Muscle of leg (tissue), 3 donors: ENCODE measurements at regions not wholly inside any gene's neighbourhood (a gene's known extent, or its start where the extent isn't known, plus 50 kb on each side); places are given as distances from the start of the nearest gene placed in this dataset.
A peak's percentile ranks its signal among the peaks of the same experiment; 100 is the strongest.

ENCODE experiments used
- DNase-seq: peaks from one replicate; pipeline ENCODE4 v3.0.0; 2013
- H3K27ac ChIP-seq: one replicate; pipeline ENCODE4 v1.5.1; 2013; ENCODE audit warnings: mild to moderate bottlenecking, low read length, control low read depth
- H3K27me3 ChIP-seq: one replicate; pipeline ENCODE4 v1.6.1; 2013; ENCODE audit warnings: low read length; ENCODE audit not compliant: control insufficient read depth, insufficient read depth
- H3K36me3 ChIP-seq: one replicate; pipeline ENCODE4 v1.6.1; 2013; ENCODE audit warnings: low read length; ENCODE audit not compliant: control insufficient read depth, insufficient read depth
- H3K4me1 ChIP-seq: one replicate; pipeline ENCODE4 v1.6.1; 2013; ENCODE audit warnings: low read length; ENCODE audit not compliant: control insufficient read depth, insufficient read depth
- H3K4me3 ChIP-seq: one replicate; pipeline ENCODE4 v1.5.1; 2013; ENCODE audit warnings: low read length, control low read depth
- H3K9me3 ChIP-seq: replicated peaks from 2 replicates; pipeline ENCODE4 v1.6.1; 2013; ENCODE audit warnings: low read depth, low read length; ENCODE audit not compliant: control insufficient read depth
- WGBS: methylation state at CpG from one replicate; pipeline ENCODE4 v1.1.5; 2013; ENCODE audit warnings: missing lambda C conversion rate; ENCODE audit not compliant: insufficient coverage; 5-methylcytosine and 5-hydroxymethylcytosine counted together

DNA sequence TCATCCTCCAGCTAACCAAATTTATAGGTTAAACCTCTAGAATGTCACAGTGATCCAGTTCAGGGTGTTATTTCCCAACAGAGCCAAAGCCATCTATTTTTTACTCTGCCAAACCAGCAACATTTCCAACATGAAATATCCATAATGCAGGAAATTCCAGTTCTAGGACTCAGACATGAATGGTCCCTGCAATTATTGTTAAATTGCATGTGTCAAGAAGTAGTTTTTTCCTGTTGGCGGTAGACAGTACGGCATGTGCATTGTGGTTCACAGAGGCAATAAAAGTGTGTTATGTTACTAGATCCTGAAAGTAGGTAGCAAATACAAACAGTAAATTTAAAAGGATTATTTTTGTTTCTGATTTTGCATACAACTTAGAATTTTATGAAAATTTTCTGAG, 215.7 kb upstream of the THBS1 start:
- DNase-seq = no peak
- Histone ChIP-seq H3K27ac (no peak overlapping the region), H3K4me1 (peaks cover 6% of the 10 kb centered on the region), H3K36me3 (no peaks in the 10 kb centered on the region), H3K4me3 (no peak overlapping the region), H3K9me3 (peaks cover 6% of the 10 kb centered on the region), H3K27me3 (no peaks in the 10 kb centered on the region)
- WGBS = 83% methylated on average over 2 of the region's 2 CpGs

DNA sequence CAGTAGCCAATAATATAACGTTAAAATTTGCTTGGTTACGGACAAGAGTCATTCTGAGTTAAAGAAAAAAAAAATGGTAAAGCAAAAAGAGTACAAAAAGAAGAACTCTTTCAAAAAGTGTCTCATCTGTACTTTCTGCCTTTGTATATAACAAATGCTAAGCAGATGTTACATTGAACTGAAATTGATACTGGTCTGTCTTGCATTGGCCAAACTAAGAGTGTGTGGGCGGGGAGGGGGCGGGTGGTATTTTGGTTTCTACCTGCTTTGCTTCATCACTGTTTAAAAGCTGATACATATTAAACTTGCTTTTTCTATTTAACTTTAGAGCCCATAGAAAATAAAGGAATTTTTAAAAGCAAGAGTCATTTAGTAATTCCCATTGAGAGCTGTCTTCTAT, 215.0 kb upstream of the THBS1 start:
- Histone ChIP-seq H3K27me3 (no peaks in the 10 kb centered on the region), H3K4me1 (peaks cover 6% of the 10 kb centered on the region), H3K27ac (no peak overlapping the region), H3K9me3 (peaks cover 6% of the 10 kb centered on the region), H3K36me3 (no peaks in the 10 kb centered on the region), H3K4me3 (no peak overlapping the region)
- no peak for DNase-seq
- no CpG with 5 or more reads among the region's 4 CpGs for WGBS

- no peak for DNase-seq
- no CpG with 5 or more reads among the region's 1 CpG for WGBS
- Histone ChIP-seq H3K4me3 (no peak overlapping the region), H3K27ac (no peak overlapping the region), H3K4me1 (peaks cover 5% of the 10 kb centered on the region), H3K36me3 (no peaks in the 10 kb centered on the region), H3K27me3 (no peaks in the 10 kb centered on the region), H3K9me3 (peaks cover 13% of the 10 kb centered on the region)
These were observed 213.3 kb upstream of the THBS1 start for GRCh38 chr15:39367596-39367995.

DNA sequence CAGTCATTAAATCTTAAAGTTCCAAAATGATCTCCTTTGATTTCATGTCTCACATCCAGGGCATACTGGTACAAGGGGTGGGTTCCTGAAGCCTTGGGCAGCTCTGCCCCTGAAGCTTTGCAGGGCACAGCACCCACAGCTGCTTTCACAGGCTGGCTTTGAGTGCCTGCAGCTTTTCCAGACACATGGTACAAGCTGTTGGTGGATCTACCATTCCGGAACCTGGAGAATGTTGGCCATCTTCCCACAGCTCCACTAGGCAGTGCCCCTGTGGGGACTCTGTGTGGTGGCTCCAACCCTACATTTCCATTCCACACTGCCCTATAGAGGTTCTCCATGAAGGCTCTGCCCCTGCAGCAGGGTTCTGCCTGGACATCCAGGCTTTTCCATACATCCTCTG, 211.1 kb upstream of the THBS1 start:
- H3K27ac ChIP-seq = no peak overlapping the region
- H3K4me1 ChIP-seq = no peaks in the 10 kb centered on the region
- no peak for DNase-seq
- no peaks in the 10 kb centered on the region for H3K36me3 ChIP-seq
- H3K4me3 ChIP-seq = no peak overlapping the region
- 83% methylated on average over 1 of the region's 1 CpG for WGBS
- H3K27me3 ChIP-seq = no peaks in the 10 kb centered on the region
- H3K9me3 ChIP-seq = peaks cover 13% of the 10 kb centered on the region

GRCh38 chr15:39376371-39376909, 204.4 kb upstream of the THBS1 start:
- no peak overlapping the region for H3K4me3 ChIP-seq
- no peaks in the 10 kb centered on the region for H3K27me3 ChIP-seq
- H3K9me3 ChIP-seq = peaks cover 4% of the 10 kb centered on the region
- H3K36me3 ChIP-seq = no peaks in the 10 kb centered on the region
- no peaks in the 10 kb centered on the region for H3K4me1 ChIP-seq
- H3K27ac ChIP-seq = no peak overlapping the region
- DNase-seq = no peak
- WGBS = no CpG with 5 or more reads among the region's 1 CpG

GRCh38 chr15:39381517-39381916, 199.4 kb upstream of the THBS1 start:
- no peaks in the 10 kb centered on the region for H3K9me3 ChIP-seq
- DNase-seq = no peak
- WGBS = no CpG with 5 or more reads among the region's 1 CpG
- no peak overlapping the region for H3K4me3 ChIP-seq
- H3K27me3 ChIP-seq = no peaks in the 10 kb centered on the region
- no peaks in the 10 kb centered on the region for H3K4me1 ChIP-seq
- H3K36me3 ChIP-seq = no peaks in the 10 kb centered on the region
- H3K27ac ChIP-seq = no peak overlapping the region

DNA sequence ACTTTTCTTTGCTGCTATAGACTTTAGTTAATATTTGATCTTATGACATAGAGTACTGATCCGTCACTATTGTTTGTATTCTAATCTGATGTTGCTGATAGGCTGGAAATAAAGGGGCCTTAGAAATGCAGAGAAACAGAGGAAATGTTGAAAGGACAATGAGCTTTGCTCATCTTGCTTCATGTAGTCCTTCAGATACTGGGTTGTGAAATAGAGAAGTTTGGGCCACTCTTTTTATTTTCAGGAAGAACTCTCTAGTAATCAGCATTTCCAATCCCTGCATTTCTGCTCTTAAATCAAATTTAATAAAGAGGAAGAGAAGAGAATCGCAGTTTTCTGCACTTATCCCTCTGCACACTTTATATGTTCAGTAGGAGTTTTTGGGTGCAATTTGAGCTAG, 192.8 kb upstream of the THBS1 start:
- DNase-seq = peak; percentile 36
- 86% methylated on average over 1 of the region's 2 CpGs for WGBS
- H3K27ac ChIP-seq = no peak overlapping the region

DNA sequence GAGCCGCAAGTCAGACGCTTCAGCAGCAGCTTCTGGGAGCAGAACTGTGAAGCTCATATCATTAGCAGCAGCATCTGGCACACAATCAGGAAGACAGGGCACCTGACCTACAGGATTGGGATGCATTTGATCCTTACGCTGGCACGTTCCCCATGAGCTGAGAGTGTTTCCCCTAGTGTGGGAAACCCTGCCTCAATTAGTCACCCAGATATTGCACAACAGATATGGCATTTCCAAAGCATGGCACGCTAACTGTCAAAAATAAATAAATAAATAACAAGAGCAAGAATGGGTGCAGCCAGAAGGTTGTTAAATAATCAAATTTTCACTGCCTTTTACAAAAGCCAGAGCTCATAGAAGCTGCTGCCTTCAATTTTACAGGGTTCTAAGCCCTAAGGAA, 189.6 kb upstream of the THBS1 start:
- H3K9me3 ChIP-seq = no peaks in the 10 kb centered on the region
- H3K4me1 ChIP-seq = no peaks in the 10 kb centered on the region
- DNase-seq = no peak
- WGBS = 88% methylated on average over 2 of the region's 5 CpGs
- no peaks in the 10 kb centered on the region for H3K36me3 ChIP-seq
- no peaks in the 10 kb centered on the region for H3K27me3 ChIP-seq
- no peak overlapping the region for H3K4me3 ChIP-seq
- no peak overlapping the region for H3K27ac ChIP-seq

More for the DNA sequence above, 192.8 kb upstream of the THBS1 start:
- Histone ChIP-seq H3K4me3 (no peak overlapping the region), H3K4me1 (no peaks in the 10 kb centered on the region), H3K36me3 (no peaks in the 10 kb centered on the region), H3K9me3 (no peaks in the 10 kb centered on the region), H3K27me3 (no peaks in the 10 kb centered on the region)

GRCh38 chr15:39392469-39393047, 188.3 kb upstream of the THBS1 start:
- no peak for DNase-seq
- H3K4me1 ChIP-seq = no peaks in the 10 kb centered on the region
- no peak overlapping the region for H3K4me3 ChIP-seq
- no peaks in the 10 kb centered on the region for H3K9me3 ChIP-seq
- no peaks in the 10 kb centered on the region for H3K27me3 ChIP-seq
- no peak overlapping the region for H3K27ac ChIP-seq
- no peaks in the 10 kb centered on the region for H3K36me3 ChIP-seq
- WGBS = 83% methylated on average over 1 of the region's 4 CpGs

DNA sequence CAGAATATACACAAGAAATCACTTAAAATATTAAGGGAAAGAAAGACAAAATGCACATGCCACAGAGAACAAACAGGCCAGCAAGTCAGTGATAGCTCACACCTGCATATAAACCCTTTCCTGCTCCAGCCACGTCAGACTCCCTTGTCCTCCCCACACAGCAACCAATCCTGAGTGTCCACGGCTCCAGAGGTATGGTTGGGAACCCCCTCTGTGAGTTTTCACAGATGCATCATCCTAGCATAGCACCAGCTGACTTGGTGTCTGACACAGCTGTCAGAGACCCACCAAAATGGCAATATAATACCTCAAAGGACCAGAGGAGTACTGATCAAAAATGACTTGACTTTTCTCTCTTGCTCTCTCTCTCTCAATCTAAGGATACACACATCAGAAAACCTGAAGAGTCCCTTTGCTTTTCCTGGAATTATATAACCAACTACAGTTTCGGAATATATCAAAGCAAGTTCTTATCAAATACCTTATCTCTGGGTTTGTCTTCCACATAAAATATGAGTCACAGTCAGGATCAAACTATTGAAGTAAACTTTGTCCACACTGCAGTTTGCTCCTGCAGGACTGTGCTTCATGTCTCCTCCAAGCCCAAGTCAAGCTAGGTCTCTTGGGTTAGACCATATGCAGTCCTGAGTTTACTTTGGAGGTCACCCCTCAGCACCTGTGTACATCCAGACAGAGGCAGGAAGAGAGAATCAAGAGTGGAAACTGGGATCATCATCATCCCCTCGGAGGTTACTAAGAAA, 187.1 kb upstream of the THBS1 start:
- no peaks in the 10 kb centered on the region for H3K36me3 ChIP-seq
- no peaks in the 10 kb centered on the region for H3K4me1 ChIP-seq
- no peak overlapping the region for H3K27ac ChIP-seq
- no peaks in the 10 kb centered on the region for H3K9me3 ChIP-seq
- no peak overlapping the region for H3K4me3 ChIP-seq
- 73% methylated on average over 3 of the region's 4 CpGs for WGBS
- H3K27me3 ChIP-seq = no peaks in the 10 kb centered on the region
- no peak for DNase-seq
